HG03378 (cell line): ENCODE measurements at regions not wholly inside any gene's neighbourhood (a gene's known extent, or its start where the extent isn't known, plus 50 kb on each side); places are given as distances from the start of the nearest gene placed in this dataset.

ENCODE experiments used
- ATAC-seq: cut with Tn5 transposase; IDR thresholded peaks from one replicate; pipeline ENCODE4 v1.9.1; 2021; ENCODE audit warnings: mild to moderate bottlenecking, moderate library complexity; ENCODE audit not compliant: unreplicated experiment

DNA sequence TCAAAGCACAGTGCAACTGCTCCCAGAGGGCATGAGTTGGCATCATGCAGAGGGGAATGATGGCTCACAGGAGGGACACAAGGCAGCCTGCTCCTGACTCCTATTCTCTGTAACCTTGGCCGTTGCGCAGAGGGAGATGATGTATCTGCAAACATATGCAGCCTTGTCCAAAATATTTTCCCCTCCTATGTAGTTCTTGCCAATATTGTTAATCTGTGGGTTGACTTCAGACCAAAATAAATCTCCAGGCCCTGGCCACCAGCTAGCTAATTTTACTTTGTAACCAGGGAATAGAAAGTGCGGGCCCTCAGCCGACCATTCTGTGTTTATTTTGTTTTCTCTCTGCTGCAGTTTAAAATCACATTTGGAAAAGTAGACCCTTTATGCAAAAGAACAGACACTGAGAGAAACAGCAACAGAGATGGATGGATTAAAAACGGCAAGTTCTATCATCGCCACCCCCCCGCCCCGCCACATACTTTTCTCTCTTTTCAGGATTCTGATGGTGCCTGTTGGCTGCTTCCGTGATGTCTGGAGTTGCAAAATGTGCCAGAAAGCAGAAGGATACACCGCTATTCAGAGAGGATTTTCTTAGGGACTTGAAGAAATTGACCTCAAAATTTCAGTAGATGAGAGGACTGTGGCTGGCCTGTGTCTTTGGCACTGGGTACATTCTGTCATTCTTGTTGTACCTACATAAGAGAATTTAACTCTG is 185.3 kb upstream of the BCOR start:
- no peak for ATAC-seq

DNA sequence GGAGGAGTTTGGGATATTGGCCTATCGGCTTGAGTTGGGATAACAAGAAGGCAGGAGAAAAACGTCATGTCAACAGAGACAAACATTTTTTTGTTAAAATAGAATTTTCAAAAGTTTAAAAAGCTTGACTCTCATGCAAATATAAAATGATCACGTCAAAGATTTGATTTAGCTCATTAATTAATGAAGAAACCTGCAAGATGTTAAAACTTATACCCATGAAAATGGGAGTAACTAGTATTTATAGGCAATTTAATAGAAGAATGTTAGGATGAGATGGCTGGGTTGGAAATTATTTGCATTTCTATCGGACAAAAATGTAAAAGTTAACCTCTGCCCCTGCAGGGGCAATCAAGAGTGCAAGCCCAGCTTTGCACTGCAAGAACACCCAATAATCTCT is 184.6 kb upstream of the BCOR start:
- ATAC-seq = no peak

DNA sequence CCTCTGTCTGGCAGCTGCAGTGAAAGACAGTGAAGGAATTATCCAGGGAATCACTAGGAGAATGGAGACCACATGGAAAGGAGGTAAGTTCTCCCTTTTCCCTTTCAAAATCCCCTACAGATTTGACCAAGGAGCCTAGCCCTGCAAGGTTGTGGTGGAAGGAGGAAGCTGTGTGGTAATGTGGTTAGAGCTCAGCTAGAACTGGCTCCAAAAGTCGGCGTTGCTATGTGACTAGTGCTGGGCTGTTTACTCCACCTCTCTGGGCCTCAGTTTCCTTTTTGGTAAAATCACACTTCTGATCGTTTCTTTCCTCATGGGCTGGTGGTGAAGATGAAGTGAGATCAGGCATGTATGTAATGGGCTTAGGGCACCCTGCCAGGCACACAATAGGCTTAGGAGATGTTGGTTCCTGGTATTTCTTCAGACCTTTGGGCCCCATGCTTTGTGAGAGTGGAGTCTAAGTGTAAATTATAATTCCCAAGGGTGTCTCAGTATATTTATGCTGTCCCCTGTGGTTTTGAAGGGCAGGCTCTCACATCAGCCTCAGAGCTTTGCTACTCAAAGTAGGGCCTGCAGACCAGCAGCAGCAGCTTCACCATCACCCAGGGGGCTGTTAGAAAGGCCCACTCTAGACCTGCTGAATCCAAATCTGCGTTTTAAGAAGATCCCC is 183.7 kb upstream of the BCOR start:
- ATAC-seq = no peak

DNA sequence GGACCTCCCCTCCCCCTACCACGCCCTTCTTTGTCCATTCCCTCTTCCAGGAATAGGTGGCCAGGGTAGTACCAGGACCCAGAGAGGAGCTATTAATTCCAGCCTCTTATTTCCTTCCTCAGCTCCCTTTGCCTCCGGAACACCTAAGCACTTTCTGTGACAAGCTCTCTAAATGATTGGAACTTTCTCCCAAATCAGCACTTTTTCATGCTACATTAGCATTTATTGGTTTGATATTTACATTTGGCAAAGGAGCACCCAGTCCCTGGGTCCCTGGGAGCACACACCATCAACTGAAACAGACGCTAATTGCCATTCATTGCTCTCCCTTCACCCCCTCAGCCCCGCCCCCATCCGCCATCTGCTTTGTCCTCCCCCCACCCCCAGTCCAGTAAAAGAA is 182.0 kb upstream of the BCOR start:
- no peak for ATAC-seq

DNA sequence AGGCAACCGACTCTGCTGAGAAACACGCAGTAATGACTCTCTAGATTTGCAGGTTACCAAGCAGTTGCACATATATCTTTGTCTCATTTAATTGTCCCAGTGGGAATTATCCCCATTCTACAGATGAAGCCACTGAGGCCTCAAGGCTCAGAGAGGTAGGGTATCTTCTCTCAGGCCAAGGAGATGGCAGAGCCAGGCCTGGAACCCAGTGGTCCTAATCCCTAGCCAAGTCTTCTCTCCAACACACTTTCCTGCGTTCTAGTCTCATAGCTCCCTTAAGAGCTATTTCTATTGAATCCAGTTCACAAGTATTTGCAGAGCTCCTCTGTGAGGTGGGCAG is 181.3 kb upstream of the BCOR start:
- no peak for ATAC-seq

DNA sequence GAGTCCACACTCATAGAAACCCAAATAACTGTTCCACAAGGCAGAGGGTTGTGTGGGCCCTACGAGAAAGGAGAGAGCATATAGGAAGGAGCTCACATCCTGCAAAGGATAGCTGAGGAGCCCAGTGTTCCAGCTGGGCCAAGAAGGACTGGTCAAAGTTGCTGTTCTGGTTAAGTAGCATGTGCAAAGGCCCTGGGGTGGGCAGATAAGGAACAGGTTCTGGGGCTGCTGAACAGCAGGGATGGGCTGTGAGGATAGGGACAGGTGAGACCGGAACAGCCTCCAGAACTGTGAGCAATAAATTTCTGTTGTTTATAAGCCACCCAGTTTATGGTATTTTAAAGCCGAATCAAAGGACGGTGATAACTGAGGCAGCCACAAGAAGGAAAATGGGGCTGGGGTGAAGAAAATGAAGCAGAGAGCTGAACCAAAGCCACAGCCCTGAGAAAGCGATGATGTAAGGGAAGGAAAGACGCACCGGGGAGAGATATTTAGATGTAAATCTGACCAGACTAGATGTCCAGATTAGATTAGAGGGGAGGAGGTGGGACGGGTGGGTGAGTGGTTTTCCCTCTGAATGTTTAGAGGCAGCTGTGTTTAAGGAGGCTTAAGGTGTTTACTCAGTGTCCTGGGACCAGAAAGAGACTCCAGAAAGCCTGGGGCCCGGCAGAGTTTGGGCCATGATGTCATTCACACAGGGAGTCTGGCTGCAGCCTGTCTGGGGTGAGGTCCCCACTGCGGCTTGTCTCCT is 180.8 kb upstream of the BCOR start:
- no peak for ATAC-seq

DNA sequence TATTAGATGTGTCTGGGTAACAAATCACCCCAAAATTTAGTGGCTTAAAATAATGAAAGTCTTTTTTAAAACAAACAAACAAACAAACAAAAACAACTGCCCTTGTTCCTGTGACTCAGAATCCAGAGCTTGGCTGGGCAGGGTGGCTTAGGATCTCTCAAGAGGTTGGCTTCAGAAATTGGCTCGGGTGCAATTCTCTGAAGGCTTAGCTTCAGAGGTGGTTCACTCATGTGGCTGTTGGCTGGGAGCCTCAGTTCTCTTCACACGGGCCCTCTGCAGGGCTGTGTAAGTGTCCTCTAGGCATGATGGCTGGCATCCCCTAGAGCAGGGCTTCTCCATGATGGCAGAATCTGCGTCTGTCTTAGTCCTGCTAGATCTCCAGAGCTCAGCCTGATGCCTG is 179.9 kb upstream of the BCOR start:
- ATAC-seq = no peak

DNA sequence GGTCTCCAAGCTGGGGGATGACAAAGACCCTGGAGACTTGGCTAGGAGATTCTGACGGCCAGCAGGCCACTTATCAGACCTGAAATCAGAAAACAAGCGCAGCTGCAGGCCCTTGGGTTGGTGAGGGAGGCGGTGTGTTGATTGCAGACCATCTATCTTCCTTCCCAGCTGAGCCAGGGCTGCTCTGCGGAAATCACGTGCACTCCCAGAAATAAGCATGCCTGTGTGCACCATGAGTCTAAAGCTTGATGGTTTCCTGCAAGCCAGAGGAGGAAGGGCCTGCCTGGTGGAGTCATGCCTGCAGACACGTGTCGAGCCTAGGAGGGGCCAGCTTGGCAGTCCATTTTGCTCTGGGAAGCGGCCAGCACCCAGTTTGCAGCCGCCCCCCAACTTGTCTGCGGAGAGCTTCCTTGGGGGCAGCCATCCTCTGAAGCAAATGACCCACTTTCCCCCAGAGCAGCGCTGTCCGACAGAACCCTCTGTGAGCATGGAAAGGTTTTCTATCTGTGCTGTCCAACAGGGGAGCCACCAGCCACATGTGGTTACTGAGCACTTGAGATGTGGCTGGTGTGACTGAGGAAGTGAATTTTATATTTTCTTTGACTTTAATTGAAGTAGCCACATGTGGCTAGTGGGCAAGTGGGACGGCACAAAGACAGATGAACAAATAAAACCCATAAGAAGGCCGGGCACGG is 175.7 kb upstream of the BCOR start:
- no peak for ATAC-seq

DNA sequence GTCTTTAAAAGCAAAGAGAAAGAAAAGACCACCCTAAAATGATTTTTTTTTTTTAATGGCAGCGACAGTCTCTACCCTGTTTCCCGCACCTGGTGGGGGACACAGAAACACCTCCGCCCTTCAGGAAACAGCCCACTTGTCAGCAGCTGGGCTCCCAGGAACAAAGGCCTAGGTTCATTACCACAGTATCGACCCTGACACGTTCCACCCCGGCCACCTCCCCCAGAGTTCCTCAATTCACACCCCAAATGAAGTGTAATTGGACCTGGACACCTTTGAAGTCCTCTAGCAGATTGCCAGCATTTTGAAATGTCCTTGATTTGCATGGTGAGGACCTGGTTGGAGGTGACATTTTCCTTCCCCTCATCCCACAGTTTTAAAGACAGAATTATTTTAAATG is 175.0 kb upstream of the BCOR start:
- no peak for ATAC-seq

DNA sequence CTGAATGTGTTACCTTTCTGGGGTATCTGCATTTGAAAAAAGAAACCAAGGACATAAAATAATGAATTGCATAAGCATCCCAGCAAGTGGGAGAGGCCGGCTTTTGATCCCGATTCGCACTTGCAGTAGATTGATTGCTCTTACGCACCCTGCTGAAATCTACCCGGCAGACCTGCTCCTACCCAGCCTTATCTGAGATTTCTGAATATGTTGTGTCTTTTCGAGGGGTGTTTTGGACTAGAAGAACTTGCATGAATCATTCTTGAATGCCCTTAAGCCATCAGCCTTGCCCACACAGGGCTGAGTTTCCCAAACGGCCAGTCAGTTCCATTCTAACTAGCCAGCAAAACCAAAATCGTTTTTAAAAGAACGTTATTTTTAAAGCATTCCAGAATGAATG is 174.4 kb upstream of the BCOR start:
- ATAC-seq = no peak

DNA sequence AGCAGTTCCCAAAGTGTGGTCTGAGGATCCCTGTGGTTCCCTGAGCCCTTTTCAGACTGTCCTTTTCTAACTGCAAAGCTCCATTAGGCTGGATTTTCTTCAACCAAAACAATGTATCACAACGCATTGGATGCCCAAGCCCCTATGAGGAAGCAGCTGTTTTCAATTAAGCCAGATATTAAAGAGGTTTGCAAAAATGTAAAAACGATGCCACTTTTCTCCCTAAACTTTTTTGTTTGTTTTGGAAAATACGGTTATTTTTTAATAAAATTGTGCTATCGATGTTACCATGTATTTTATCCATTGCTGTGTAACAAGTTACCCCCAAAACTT is 170.4 kb upstream of the BCOR start:
- no peak for ATAC-seq

DNA sequence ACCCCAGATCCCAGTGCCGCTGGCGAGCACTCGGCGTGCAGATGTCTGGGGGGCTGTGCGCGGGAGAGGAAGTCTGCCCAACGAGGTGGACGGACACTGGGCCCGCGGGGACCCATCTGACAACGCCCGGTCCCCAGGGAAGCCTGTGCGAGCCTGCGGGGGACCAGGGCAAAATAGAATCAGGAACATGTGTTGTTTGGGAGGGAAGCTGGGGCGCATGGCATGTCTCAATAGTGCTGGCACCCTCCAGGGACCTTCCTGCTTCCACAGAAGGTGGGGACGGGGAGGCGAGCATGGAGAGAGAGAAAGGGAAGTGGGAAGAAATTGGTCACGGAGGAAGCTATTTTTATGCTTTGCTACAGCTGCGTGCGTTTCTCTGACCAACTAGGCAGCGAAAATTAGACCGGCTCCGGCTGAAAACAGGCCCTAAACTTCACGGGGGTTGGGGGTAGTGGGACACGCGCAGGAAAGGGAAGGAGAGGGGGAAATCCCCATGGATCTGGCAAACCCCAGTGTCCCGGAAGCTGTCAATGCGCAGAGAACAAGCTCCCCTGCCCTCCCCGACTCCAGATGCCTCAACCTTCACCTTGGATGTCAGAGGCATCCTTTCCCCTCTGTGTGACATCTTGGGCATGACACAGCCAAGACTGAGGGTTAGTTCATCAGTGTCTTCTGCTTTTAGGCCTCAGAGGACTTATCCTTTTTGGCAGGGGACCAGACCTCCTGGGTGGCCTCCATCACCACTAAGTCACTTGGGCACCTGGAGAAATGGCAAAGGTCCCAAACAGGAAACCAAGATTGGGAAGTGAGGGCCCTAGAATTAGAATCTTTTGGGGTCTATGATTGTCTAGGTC is 169.8 kb upstream of the BCOR start:
- no peak for ATAC-seq

DNA sequence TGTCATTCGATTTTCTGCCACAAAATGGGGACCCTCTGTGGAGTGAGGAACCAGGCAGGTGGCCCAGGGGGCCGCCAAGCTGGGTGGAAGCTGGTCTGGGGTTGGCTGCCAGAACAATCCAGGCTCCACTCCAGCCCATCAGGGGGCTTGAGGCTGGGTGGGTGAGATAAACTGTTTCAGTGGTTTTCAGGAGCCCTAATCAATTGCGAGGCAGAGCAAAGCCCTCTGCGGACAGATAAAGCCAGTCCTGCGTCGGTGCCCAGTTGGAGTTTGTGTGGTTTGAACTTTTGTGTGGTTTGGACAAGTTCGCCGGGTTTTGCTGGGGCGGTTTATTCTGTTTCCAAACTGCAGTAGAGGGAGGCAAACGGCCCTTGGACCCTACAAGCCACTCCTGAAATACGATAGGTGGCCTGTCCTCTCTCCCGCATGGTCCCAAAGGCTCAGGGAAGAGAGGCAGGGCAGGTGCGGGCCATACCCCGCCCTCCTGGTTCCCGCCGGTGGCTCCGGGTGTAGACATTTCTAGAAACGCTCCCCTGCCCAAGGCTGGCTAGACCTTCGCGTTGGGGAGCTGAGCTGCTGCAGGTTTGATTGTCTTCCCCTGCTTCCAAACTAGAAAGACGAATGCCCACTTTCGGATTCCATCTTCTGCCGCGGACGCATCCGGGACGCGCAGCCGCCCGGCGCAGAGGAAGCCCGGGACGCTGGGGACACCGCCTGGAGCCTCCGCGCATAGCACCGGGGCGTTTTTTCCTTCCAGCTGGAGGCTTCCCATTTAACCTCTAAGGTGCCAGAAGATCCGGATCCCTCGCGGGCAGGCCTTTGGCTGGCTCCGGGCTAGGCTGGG is 169.0 kb upstream of the BCOR start:
- no peak for ATAC-seq

DNA sequence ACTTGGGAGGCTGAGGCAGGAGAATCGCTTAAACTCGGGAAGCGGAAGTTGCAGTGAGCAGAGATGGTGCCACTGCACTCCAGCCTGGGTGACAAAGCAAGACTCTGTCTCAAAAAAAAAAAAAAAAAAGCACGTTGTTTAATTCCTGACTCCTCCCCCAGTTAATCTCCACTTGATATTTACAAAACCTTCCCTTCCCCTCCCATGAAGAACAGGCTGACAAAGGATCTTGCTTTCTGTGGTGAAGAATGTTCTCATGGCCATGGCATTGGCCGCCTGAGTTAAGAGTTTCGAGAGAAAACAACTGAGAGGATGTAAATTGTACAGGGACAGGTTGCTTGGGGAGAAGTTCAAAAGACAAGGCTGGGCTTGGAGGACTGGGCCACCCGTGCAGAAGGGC is 168.2 kb upstream of the BCOR start:
- no peak for ATAC-seq

DNA sequence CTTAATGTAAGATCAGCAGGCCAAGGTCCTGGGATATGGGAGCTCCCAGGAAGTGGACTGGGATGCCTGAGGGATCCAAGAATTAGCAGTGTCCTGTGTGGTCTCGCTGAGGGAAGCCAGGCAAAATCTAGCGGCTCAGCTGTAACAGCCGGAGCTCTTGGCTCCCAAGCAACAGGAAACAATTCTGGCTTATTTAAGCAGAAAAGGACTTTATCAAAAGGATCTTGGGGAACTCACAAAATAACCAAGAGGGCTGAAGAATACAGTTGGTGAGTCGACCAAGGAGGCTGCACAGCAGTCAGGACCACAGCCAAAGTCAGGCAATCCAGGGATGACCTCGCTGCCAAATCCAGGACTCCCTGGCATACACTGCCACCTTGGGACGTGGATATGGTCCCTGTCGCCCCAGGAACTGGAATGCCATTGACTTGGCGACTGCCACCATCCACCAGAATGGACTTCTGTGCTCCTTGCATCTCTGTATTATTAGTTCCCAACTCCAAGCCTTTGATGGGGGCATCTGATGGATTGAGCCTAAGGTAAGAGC is 165.3 kb upstream of the BCOR start:
- ATAC-seq = no peak

DNA sequence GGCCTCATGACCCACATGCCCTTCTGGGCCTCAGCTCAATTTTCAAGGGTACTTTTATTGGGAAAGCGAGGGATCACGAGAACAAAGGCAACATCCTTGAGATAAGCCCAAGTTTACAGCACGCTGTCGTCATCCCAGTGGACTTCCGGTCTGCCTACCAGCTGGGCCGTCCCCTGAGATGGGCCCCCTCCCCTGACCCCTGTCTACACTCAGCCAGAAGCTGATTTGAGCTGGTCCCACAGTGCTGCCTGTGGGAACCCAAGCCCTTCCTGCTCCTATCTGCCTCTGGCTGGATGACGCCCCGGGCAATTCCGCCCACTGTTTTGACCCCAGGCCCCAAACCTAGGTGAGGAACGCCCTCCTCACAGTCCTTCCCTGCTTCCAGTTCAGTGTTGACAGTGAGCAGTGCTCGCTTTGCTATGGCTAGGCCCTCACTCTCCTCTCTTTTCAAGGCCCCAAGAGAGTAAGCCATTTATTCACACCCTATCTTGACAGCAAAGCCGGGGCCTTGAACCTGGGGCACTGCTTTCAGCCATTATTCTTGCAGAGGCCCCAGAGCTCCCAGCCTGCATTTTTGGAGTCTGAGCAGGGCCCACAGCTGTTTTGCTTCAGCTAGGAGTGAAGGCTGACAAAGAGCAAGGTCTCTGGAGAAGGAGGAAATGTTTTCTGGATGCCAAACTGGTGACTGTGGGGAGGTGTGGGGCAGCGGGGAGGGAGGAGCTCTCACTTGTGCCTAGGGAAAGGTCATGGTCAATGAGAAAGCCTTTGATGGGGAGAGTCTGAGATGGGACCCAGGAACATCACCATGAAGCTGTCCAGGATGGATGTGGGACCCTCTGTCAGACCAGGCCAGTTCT is 164.6 kb upstream of the BCOR start:
- ATAC-seq = no peak

DNA sequence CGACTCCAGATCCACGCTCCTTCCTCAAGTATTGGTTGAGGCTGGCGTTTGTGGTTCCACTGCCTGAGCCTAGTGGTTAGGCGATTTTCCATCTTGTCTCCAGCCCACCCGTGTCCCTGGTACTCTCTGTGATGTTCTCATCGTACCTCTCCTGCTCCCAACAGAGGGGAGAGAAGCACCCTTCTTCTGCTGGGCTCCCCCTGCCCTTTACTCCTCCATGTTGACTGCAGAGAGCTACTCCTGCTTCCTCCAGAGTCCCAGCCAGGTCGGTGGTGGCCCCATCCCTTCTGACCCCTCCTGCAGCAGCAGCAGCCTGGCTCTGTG is 164.0 kb upstream of the BCOR start:
- no peak for ATAC-seq

DNA sequence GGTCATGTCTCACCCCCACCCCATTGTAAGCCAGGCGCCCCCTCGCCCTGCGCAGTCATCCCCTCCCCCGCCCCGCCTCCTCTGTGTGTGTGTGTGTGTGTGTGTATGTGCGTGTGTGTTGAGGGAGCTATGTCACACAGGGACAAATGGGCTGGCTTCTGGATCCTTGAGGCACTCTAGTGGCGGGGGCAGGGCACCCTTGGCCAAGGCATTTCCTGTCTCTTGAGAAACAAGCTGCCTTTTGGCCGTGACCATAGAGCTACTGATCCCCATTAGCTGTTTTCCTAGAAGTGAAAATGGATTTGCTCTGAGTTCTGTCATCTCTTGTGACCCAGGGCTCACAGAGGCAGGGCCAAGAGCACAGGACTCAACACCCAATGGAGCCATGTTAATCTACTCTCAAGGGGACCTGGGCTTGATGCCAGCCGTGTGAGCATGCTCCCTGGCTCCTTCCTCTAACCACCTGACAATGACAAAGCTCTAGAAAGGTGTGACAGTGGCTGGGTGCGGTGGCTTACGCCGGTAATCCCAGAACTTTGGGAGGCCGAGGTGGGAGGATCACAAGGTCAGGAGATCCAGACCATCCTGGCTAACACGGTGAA is 162.5 kb upstream of the BCOR start:
- no peak for ATAC-seq

DNA sequence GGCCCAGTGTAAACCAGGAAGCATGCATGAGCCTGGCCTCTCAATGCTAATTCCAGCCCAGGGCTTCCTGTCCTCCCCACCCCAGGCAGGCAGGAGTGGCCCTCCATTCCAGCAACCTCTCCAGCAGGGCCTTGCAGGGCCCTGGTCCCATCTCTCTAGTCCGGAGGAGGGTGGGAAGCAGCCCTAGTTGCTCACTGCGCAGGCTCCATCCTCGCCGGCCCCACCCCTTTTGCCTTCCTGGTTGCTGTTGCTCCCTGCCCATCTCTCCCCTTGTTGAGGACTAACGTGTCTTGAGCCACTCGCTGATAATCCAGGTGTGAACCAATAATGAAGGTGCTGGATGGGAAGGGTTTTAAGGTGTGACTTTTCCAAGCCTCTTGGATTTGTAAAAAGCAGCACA is 161.2 kb upstream of the BCOR start:
- no peak for ATAC-seq
